ENCODE measurements at regions not wholly inside any gene's neighbourhood (a gene's known extent, or its start where the extent isn't known, plus 50 kb on each side); places are given as distances from the start of the nearest gene placed in this dataset.

GRCh38 chr5:111582451-111582850 lies 70.1 kb upstream of the STARD4 start:
- DNase-seq, result no peak

- DNase-seq, result no peak
Measured at GRCh38 chr5:111580956-111581355, 68.6 kb upstream of the STARD4 start.

GRCh38 chr5:111574311-111574710 lies 62.0 kb upstream of the STARD4 start:
- DNase-seq, result no peak

- DNase-seq, result no peak
Measured at GRCh38 chr5:111572561-111572960, 60.2 kb upstream of the STARD4 start.

- peak; percentile 78 for DNase-seq
Measured at GRCh38 chr5:111563031-111563822, 50.9 kb upstream of the STARD4 start.

GRCh38 chr5:111562561-111562960 lies 50.2 kb upstream of the STARD4 start:
- peak; percentile 40 for DNase-seq
